ENCODE measurements at regions not wholly inside any gene's neighbourhood (a gene's known extent, or its start where the extent isn't known, plus 50 kb on each side); places are given as distances from the start of the nearest gene placed in this dataset.

DNA sequence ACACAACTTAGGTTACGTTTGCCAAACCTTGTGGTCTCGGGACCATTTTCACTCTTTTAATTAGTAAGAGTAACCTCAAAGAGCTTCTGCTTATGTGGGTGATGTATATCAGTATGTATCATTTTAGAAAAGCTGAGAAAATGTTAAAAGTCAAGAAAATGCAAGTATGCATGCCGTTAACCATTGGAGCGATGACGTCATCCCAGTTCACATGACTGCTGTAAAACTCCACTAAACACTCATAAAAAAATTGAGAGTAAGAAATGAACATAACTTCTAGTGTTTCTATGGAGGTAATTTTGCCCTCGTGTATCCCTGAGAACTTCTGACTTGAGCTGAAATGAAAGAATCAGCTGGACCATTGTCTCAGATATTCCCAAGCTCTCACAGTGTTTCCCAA is 250.0 kb upstream of the CDH4 start:
- BruUV-seq (replicated peaks) = no TSS peak

DNA sequence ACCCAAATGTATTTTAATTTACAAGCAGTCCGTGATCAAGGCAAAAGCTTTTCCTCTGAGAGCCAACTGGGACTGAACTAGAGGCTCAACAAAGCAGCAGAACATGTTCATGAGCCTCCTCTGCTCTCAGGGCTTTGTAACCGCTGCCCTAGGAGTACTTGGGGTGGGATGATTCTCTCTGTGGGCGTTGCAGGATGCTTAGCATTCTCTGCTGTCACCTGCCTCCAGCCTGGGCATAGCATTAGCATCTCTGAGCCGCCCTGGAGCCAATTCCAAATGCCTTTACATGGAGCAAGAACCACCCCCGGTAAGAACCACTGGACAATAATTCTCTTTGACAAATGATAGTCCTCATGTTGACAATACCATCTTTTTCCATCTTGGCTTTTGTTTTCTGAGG is 237.6 kb upstream of the CDH4 start:
- no peak overlapping the region for H2AFZ ChIP-seq (ENCODE audit: low read length)
- no peaks in the 10 kb centered on the region for H3K36me3 ChIP-seq (ENCODE audit: insufficient read depth, low read length)
- ChIA-PET POLR2A (no interaction called here), CTCF (ENCODE audit: unreplicated experiment) (no interaction called here)
- no peak overlapping the region for H3K27ac ChIP-seq (ENCODE audit: low read depth, low read length, poor library complexity, severe bottlenecking)
- H4K20me1 ChIP-seq (ENCODE audit: insufficient read depth, low read length) = no peaks in the 10 kb centered on the region
- H3K4me1 ChIP-seq (ENCODE audit: insufficient read depth, low read length, poor library complexity, severe bottlenecking) = no peaks in the 10 kb centered on the region
- intact Hi-C loops (cut with micrococcal nuclease; ENCODE audit: unreplicated experiment) = no loop called here
- H3K79me2 ChIP-seq (ENCODE audit: insufficient read depth, low read depth, low read length) = no peaks in the 10 kb centered on the region
- no peaks in the 10 kb centered on the region for H3K9me2 ChIP-seq (ENCODE audit: insufficient read depth, low read length)
- no peak overlapping the region for H3K4me2 ChIP-seq (ENCODE audit: low read length)
- TF ChIP-seq, protein P1, sequence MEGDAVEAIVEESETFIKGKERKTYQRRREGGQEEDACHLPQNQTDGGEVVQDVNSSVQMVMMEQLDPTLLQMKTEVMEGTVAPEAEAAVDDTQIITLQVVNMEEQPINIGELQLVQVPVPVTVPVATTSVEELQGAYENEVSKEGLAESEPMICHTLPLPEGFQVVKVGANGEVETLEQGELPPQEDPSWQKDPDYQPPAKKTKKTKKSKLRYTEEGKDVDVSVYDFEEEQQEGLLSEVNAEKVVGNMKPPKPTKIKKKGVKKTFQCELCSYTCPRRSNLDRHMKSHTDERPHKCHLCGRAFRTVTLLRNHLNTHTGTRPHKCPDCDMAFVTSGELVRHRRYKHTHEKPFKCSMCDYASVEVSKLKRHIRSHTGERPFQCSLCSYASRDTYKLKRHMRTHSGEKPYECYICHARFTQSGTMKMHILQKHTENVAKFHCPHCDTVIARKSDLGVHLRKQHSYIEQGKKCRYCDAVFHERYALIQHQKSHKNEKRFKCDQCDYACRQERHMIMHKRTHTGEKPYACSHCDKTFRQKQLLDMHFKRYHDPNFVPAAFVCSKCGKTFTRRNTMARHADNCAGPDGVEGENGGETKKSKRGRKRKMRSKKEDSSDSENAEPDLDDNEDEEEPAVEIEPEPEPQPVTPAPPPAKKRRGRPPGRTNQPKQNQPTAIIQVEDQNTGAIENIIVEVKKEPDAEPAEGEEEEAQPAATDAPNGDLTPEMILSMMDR (conservative IDR thresholded peaks at IDR 0.05; ENCODE audit: low read length) = no peak
- no peak for TF ChIP-seq EZH2phosphoT487 (IDR thresholded peaks at IDR 0.05; ENCODE audit: borderline replicate concordance, low read depth, low read length)
- no peaks in the 10 kb centered on the region for H3K9me3 ChIP-seq (ENCODE audit: low read length)
- BruUV-seq (replicated peaks) = no TSS peak
- no peak for DNase-seq (ENCODE audit: low spot score)
- H3K4me3 ChIP-seq (ENCODE audit: low read depth, low read length, poor library complexity, severe bottlenecking) = no peak overlapping the region

More for the DNA sequence above, 250.0 kb upstream of the CDH4 start:
- CTCF ChIA-PET (ENCODE audit: unreplicated experiment) = no interaction called here
- Histone ChIP-seq H3K9me3 (ENCODE audit: low read length) (no peaks in the 10 kb centered on the region), H3K4me1 (ENCODE audit: insufficient read depth, low read length, poor library complexity, severe bottlenecking) (no peaks in the 10 kb centered on the region), H3K4me3 (ENCODE audit: low read depth, low read length, poor library complexity, severe bottlenecking) (no peak overlapping the region), H3K79me2 (ENCODE audit: insufficient read depth, low read depth, low read length) (no peaks in the 10 kb centered on the region), H3K27ac (ENCODE audit: low read depth, low read length, poor library complexity, severe bottlenecking) (no peak overlapping the region), H3K36me3 (ENCODE audit: insufficient read depth, low read length) (no peaks in the 10 kb centered on the region), H4K20me1 (ENCODE audit: insufficient read depth, low read length) (no peaks in the 10 kb centered on the region), H3K4me2 (ENCODE audit: low read length) (no peak overlapping the region), H3K9me2 (ENCODE audit: insufficient read depth, low read length) (no peaks in the 10 kb centered on the region), H2AFZ (ENCODE audit: low read length) (no peak overlapping the region)
- TF ChIP-seq, protein P1 (conservative IDR thresholded peaks at IDR 0.05; ENCODE audit: low read length) = no peak
- no peak for TF ChIP-seq EZH2phosphoT487 (IDR thresholded peaks at IDR 0.05; ENCODE audit: borderline replicate concordance, low read depth, low read length)
- intact Hi-C loops (cut with micrococcal nuclease; ENCODE audit: unreplicated experiment) = no loop called here
- POLR2A ChIA-PET = no interaction called here
- no peak for DNase-seq (ENCODE audit: low spot score)

GRCh38 chr20:61015602-61016001 is 236.5 kb upstream of the CDH4 start:
- no peak overlapping the region for H3K27ac ChIP-seq (ENCODE audit: low read depth, low read length, poor library complexity, severe bottlenecking)
- no peaks in the 10 kb centered on the region for H3K79me2 ChIP-seq (ENCODE audit: insufficient read depth, low read depth, low read length)
- no peaks in the 10 kb centered on the region for H3K4me1 ChIP-seq (ENCODE audit: insufficient read depth, low read length, poor library complexity, severe bottlenecking)
- CTCF ChIA-PET (ENCODE audit: unreplicated experiment) = no interaction called here
- TF ChIP-seq EZH2phosphoT487 (IDR thresholded peaks at IDR 0.05; ENCODE audit: borderline replicate concordance, low read depth, low read length) = no peak
- TF ChIP-seq, protein P1 (conservative IDR thresholded peaks at IDR 0.05; ENCODE audit: low read length) = no peak
- no peaks in the 10 kb centered on the region for H3K9me2 ChIP-seq (ENCODE audit: insufficient read depth, low read length)
- POLR2A ChIA-PET = no interaction called here
- no peak overlapping the region for H2AFZ ChIP-seq (ENCODE audit: low read length)
- no peaks in the 10 kb centered on the region for H3K36me3 ChIP-seq (ENCODE audit: insufficient read depth, low read length)
- no peaks in the 10 kb centered on the region for H4K20me1 ChIP-seq (ENCODE audit: insufficient read depth, low read length)
- no peaks in the 10 kb centered on the region for H3K9me3 ChIP-seq (ENCODE audit: low read length)
- DNase-seq (ENCODE audit: low spot score) = no peak
- H3K4me2 ChIP-seq (ENCODE audit: low read length) = no peak overlapping the region
- BruUV-seq (replicated peaks) = no TSS peak
- intact Hi-C loops (cut with micrococcal nuclease; ENCODE audit: unreplicated experiment) = no loop called here
- H3K4me3 ChIP-seq (ENCODE audit: low read depth, low read length, poor library complexity, severe bottlenecking) = no peak overlapping the region

Data from OCI-LY7 (cell line).